HL-60/S4 treated with phorbol 12-myristate 13-acetate at 8.2 ng/mL for 4 days and 3 days (cell line): ENCODE measurements at regions not wholly inside any gene's neighbourhood (a gene's known extent, or its start where the extent isn't known, plus 50 kb on each side); places are given as distances from the start of the nearest gene placed in this dataset.

Experiments
- in situ Hi-C: fragments of 300-500 bp; cut with MboI; formaldehyde crosslinking; loops from 2 replicates; pipeline ENCODE4 v1.15.0; 2022; ENCODE audit warnings: low sequenced_read_pairs

DNA sequence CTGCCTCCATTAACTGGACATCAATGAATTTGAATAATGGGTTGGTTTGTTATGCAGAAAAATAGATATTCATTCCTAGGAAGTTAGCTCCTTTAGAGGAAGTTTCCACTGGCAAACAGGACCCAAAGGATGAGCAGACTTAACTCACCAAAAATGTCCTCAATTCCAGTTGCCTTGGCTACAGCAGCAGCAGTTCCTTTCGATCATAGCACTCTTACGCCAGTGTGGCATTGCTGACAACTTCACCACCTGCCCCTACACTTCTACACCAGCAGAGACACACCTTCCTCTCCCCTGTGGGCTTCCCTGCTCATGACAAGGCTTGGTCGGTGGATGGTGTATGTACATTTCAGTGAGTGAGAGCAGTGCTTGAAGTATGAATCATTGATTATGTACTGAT, 532.8 kb downstream of the QKI start:
- in situ Hi-C loops = no loop called here

DNA sequence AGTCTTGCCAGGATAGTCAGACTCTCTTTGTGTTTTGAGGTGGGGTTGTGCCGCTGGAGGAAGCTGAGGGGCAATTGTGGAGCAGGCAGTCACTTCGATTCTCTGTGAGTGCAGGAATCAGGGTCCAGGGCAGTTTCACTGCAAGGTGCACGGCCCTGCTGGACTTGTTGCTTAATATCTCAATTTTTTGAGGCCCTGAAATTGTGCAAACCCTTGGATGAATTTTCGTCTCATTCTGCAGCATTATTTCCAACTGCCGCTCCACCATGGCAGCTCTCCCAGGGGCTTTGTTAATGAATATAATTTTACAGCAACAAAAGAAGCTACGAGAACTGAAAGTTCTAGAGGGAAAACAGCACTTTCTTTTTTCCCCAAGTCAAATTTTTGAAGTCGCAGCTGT, 531.9 kb downstream of the QKI start:
- in situ Hi-C loops = no loop called here

GRCh38 chr6:163945808-163946207, 531.3 kb downstream of the QKI start:
- in situ Hi-C loops = no loop called here

DNA sequence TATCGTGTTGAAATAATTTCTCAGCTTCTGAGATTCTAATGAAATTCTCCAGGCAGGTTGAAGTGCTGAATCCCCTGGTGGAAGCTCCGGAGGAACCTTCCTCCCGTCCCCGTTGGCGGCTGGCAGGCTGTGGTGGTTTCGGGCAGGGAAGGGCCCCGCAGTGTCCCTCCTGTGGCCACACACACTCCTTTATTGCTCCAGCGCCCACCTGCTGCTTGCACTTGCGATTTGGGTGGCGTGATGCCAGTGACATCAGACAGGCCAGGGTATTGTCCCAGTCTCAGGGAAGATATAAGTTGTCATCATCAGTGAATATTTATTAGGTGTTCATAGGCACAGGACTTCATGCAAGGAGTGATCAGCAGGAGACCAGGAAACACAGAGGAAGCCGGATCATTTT, 530.4 kb downstream of the QKI start:
- in situ Hi-C loops = no loop called here

DNA sequence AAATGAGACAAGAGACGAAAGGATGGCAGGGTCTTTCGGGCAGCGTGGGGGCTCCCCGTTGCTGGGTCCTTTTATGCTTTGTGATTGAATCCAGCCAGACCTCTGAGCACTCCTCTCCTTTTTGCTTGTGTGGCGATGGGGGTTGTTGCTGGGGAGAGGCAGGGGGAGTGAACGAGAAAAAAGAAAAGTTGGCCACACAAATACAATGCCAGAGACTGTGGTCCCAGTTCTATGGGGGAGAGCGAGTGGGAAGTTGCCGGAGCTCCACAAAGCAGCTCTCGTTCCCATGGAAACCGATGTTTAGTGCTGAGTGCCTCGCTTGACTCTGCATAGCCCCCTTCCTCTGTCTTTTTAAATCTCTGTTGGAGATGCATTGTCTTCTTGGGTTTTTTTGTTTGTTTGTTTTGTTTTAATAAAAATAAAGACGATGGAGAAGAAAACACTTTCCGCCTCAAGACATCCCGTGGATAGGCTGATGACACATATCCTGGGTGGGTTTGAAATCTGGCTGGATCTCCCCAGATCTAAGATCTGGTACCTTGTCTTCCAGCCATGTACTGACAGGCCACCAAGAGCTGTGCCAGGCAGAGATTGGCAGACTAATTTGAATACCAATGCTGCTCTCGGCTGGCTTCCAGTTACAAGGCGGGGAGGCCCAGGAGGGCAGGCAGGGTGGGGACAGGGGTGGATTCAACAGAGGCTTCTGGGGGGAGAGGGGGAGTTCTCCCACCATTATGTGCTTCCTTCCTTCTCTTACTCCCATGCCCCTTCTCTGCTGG, 529.3 kb downstream of the QKI start:
- in situ Hi-C loops = no loop called here

DNA sequence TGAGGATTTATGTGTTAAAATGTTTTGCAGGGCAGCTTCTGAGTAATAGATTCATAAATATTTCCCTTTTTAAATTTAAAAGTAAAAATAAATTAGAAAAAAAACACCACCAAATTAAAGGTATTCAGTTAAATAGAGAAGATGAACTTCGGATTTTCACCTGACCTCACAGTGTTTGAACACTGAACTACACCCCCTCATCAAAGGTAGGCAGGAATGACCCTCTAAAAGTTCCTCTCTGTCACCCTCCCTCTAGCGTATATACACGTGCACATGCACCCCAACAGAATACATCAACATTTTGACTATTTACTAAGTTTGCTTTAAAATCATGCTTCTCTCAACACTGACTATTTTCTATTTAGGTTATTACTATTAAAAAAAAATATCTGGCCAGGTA, 528.3 kb downstream of the QKI start:
- in situ Hi-C loops = no loop called here

DNA sequence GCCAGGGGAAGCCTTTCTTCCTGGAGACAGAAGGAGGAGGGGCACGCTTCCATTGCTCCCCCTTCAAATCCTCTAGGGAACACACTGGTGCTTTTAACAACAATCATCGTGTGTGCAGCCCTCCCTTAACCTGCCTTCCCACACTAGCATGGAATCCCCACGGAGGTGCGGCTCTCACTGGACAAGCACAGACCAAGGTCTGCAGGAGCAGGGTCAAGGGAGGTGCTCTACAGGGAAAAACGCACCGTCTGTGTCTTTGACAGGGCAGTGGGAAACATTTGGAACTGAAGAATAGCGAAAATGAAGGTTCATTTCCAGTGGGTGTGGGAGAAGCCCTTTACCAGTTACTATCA, 527.1 kb downstream of the QKI start:
- in situ Hi-C loops = no loop called here

DNA sequence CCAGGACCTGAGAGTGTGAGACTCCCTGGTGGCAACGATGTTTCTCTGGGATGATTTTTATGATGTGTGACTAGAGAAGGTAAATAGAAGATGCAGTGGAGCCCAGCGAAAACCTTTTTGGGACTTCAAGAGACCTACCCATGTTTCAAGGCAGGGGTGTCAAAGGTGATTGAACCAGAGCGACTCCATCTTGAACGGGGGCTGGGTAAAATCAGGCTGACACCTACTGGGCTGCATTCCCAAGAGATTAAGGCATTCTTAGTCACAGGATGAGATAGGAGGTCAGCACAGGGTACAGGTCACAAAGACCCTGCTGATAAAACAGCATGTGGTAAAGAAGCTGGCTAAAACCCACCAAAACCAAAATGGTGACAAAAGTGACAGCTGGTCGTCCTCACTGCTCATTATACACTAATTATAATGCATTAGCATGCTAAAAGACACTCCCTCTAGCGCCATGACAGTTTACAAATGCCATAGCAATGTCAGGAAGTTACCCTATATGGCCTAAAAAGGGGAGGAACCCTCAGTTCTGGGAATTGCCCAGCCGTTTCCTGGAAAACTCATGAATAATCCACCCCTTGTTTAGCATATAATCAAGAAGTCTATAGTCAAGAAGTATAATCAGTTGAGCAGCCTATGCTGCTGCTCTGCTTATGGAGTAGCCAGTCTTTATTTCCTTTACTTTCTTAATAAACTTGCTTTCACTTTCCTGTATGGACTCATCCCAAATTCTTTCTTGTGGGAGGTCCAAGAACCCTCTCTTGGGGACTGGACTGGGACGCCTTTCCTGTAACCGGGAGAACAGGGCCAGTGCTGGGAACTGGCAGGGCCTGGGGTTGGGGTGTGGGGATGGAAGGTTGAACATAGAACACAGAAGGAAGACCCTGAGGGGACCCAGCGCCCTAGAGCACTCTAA, 526.4 kb downstream of the QKI start:
- in situ Hi-C loops = no loop called here

GRCh38 chr6:163937071-163937470, 522.6 kb downstream of the QKI start:
- in situ Hi-C loops = no loop called here

- in situ Hi-C loops = no loop called here
These were observed 520.7 kb downstream of the QKI start for GRCh38 chr6:163935158-163935762.

- in situ Hi-C loops = no loop called here
These were observed 515.5 kb downstream of the QKI start for GRCh38 chr6:163930012-163930411.

GRCh38 chr6:163929538-163929937, 515.0 kb downstream of the QKI start:
- in situ Hi-C loops = no loop called here

GRCh38 chr6:163926642-163927041, 512.1 kb downstream of the QKI start:
- in situ Hi-C loops = no loop called here

DNA sequence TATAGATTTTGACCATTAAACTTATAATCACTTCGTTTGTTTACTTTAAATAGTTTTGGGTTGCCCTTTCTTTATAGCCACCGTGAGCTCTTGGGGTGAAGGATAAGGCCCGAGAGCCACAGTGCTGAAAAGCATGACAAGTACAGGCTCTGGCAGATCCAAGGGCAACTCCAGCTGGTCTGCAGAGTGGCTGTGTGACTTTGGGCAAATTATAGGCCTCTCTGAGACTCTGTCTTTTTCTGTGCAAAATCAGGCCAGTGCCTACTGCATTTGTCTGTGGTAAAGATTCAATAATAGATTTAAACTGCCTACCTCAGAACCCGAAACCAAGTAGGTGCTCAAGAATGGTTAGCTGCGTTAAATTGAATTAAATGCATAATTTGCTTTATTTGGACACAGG, 511.3 kb downstream of the QKI start:
- in situ Hi-C loops = no loop called here

GRCh38 chr6:163923658-163924411, 509.3 kb downstream of the QKI start:
- in situ Hi-C loops = no loop called here

GRCh38 chr6:163922562-163922961, 508.0 kb downstream of the QKI start:
- in situ Hi-C loops = no loop called here

DNA sequence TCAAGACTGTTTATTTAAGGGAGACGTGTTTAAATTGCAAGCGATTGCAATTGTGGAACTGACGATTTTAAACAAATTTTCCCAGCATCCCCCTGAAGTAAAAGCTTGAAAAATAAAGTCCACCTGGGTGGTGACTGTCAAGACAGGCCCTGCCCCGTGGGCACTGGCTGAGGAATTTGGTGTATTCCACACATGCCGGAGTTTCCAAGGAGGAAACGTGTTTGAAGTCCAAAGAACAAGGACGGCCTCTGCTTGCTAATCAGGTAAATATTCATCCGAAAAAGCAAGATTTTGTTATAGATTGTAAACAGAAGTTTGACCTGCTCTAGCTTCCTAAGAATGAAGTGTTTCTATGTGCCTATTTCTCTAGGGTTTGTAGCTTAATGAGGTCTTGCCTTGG, 505.1 kb downstream of the QKI start:
- in situ Hi-C loops = no loop called here

DNA sequence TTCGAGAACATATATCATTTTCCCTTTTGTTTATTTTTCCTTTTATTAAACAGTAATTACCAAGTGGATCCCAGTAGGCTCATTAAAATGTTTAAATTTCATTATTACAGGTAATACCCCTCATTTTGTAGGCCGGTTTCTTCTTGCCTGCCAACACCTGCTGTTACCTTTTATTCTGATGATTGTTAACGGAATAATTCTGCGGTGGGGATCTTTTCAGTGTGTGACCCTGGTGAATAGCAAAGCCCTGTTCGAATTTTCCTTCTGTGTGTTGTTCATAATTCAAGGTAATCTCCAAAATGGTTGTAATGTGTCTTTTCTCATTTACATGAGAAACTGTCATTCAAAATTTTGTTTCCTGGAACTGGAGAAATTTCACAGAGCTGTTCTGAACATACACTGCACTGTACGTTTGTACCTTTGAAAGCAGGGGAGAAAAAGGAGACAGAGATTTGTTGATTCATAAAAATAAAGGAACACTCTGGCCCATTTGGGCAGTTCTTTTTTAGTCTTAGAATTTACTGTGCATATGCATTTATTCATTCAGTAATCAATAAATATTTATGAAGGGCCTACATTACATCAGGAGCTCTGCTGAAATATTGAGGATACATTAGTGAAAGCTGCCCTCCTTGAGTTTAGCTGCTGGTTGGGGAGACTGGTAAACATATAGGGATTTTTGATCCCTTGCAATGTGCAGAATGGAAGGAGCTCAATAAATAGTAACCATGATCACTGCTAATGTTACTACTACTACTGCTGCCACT, 502.0 kb downstream of the QKI start:
- in situ Hi-C loops = no loop called here

GRCh38 chr6:163915131-163915530, 500.6 kb downstream of the QKI start:
- in situ Hi-C loops = no loop called here

DNA sequence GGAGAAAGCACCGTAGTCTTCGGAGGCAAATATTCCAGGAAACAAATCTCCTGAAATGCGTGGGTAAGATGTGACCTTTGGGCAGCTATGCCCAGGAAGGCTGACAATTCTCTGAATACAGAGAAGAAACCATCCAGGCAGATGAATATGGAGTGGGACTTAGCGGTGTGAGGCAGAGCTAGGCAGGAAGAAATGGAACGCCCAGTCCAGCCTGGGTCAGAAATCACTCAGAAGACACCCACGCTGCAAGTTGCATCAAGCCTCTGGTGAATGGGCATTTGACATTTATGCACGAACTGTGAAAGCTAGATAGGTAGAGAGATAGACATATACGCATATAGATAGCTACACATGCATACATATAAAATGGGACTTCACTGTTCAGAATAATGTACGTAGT, 498.5 kb downstream of the QKI start:
- in situ Hi-C loops = no loop called here
